Renal pelvis (tissue), 1 donor: ENCODE measurements at regions not wholly inside any gene's neighbourhood (a gene's known extent, or its start where the extent isn't known, plus 50 kb on each side); places are given as distances from the start of the nearest gene placed in this dataset.
"Not testable (repeated sequence)": the region's sequence is repeated elsewhere in the genome, so short reads cannot be mapped to it uniquely, and the experiment has no call there.

Experiments
- DNase-seq: peaks from one replicate; pipeline ENCODE4 v3.0.0-alpha.2; 2013

DNA sequence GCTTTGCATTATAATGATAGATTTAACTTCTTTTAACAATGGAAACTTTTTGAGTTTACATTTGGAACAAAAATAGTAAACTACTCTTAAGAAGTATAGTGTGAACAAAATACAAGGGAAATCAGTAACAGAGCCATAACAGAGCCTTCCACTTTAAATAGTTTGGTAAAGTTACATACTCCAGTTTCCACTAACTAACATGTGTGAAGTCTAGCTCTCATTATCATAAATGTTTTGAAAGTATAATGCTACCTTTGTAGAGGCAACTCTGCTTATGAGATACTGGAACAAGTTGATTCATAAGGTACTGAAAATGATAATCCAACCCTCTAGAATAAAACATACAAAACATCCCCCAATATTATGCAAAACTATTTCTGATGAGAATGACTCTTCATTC, 1155.1 kb upstream of the ADGRL2 start:
- DNase-seq = no peak

- no peak for DNase-seq
Observed at GRCh38 chr1:80640978-80641377, 1159.8 kb upstream of the ADGRL2 start.

GRCh38 chr1:80639777-80640533, 1160.8 kb upstream of the ADGRL2 start:
- no peak for DNase-seq

DNA sequence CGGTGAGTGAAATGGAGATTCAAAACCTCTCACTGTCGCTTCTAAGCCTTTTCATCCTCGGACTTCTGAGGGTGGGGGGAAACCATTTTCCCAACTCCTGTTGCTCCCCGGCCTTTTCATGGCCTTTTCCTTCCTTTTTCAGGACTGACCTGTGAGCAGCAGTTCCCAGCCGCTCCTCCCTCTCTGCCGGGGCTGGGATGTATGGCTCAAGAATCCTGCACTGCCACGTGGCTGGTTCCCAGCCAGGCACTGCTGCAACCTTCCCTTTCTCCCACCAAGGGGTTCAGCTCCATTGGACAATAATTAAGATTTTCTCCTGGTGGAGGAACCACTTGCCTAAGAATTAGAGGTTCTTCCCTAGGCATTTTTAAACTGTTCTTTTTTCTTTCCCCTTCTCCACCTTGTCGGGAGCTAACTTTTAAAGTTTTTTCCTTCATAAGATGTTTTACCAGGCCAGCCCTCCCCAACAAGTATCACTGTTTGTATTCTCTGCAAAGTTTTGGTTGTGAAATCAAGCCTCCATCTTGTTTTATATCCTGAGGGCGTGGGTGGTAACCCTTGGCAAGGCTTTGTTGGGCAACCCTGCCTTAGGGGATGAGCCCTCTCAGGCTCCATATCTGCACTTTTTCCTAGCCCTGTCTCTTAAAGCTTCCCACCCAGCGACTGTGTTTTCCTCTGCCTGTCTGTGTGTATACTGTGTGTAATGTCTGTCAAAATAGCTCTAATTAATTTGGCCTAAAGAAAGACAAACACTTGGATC, 1166.6 kb upstream of the ADGRL2 start:
- no peak for DNase-seq

- DNase-seq = no peak
Observed at GRCh38 chr1:80632284-80632683, 1168.5 kb upstream of the ADGRL2 start.

DNA sequence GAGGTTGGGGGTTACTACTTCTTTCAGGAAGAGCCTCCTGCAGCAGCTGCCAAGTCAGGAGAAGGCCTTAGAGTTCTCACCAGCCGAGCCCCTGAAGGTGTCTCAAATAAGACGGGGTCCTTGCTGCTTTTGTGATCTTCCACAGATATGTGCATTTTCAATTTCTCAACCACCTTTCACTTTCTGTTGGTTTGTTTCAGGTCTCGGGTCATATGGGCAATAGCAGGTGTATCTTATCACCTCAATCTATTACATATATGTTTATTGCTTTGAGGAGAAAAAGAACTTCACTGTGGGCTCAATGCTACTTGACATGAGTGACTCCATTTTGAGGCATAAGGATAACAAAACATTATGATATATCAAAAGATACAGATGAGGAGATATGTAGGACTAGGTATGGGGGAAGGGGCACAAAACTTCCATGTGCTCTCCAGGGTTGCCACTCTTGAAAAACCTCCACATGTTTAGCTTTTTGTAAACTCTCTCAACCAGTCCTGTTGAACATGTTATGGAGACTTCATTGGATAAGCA, 1171.4 kb upstream of the ADGRL2 start:
- no peak for DNase-seq

GRCh38 chr1:80624682-80625081, 1176.1 kb upstream of the ADGRL2 start:
- DNase-seq = no peak

GRCh38 chr1:80607064-80607463, 1193.7 kb upstream of the ADGRL2 start:
- DNase-seq = no peak

- no peak for DNase-seq
Observed at GRCh38 chr1:80594013-80594412, 1206.7 kb upstream of the ADGRL2 start.

- no peak for DNase-seq
Observed at GRCh38 chr1:80593197-80593596, 1207.5 kb upstream of the ADGRL2 start.

DNA sequence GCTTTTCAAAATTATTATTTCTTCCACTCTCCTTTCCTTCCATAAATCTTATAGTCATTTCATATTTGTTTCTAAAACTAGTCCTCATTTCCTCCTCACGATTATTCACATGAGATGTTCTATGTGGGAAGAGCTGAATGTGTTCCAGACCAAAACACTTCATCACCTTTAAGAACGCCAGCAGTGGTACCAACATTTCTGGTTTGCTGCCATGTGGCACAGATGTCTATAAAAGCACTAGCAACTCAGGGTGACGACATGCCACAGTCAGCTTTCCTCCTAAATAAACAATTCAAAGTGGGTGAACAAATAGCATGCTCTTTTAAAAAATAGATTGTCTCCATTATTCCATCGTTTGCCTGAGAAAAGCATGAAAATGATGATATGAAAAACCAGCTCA, 1217.8 kb upstream of the ADGRL2 start:
- no peak for DNase-seq

- no peak for DNase-seq
Observed at GRCh38 chr1:80579055-80579454, 1221.7 kb upstream of the ADGRL2 start.

DNA sequence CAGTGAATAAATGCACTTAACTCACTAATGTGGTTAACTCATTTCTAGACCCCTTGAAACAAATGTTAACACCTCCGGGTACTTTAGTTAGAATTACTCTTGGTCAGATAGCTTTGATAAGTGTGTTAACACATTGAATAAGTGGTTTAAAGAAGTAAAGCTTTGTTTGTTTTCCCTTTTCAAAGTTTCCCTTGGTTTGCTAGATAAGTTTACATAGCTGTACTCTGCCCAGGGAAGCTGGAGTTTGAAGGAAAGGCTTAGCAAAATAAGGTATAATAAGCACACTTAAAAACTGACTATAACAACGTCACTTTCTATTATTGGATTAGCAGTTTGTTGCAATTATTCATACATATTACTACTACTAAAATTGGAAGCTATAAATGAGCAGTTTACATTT, 1233.9 kb upstream of the ADGRL2 start:
- DNase-seq = no peak

DNA sequence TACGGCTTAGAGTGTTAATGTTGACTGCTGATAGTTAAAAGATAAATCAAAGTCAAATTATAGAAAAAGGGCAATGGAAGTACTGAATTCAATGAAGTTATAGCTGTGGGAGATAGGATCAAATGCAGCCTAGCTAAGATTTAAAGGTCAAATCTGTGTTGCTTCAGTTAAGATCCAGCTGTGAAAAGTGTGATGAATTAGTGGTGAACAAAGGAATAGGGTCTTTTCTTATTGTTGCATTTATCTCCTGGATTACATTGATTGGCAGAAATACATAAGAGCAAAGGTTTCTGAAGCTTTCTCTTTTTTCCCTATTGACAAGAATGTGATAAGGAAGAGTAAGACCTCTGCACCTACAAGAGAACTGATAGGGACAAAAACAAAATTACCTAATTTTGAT, 1234.6 kb upstream of the ADGRL2 start:
- no peak for DNase-seq

- peak; percentile 33 for DNase-seq
Observed at GRCh38 chr1:80565406-80565805, 1235.3 kb upstream of the ADGRL2 start.

- no peak for DNase-seq
Observed at GRCh38 chr1:80542231-80542630, 1258.5 kb upstream of the ADGRL2 start.

- no peak for DNase-seq
Observed at GRCh38 chr1:80540596-80540995, 1260.1 kb upstream of the ADGRL2 start.

DNA sequence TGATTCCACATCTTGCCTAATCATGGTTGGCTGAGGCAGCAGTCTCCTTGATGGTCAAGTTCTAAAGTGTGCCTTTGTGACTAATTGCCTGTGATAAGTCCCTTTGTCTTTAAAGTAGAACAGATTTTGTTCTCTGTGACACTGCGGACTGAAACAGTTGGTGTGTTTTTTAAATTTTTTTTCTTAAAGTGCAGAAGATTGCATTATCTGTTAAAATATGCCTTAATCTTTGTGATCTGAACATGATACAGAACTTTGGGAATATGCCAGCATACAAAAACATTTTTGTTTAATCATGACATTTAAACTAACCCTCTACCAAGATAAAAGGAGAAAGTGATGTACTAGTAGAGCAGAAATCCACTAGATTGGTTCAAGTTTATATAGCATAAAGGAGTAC, 1260.6 kb upstream of the ADGRL2 start:
- no peak for DNase-seq

- DNase-seq = not testable (repeated sequence)
Observed at GRCh38 chr1:80539298-80539697, 1261.4 kb upstream of the ADGRL2 start.

- no peak for DNase-seq
Observed at GRCh38 chr1:80536461-80536860, 1264.3 kb upstream of the ADGRL2 start.

DNA sequence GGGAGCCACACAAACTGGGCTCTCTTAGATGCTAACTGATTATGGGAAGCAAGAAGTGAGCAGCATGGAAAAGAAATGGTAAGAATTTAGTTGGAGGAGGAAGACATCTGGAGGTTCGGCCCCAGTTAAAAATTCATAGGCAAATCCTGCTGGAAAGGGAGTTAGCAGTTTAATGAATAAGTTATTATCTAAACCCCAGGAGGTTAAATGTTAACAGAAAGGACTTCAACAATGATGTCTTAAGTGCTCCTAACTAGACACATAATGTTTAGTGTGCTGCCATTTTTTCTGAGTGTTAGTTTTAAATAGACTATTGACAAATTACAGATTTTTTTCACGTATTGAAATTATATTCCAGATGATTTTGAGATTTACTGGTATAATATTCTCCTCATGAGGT, 1265.3 kb upstream of the ADGRL2 start:
- DNase-seq = peak; percentile 23

DNA sequence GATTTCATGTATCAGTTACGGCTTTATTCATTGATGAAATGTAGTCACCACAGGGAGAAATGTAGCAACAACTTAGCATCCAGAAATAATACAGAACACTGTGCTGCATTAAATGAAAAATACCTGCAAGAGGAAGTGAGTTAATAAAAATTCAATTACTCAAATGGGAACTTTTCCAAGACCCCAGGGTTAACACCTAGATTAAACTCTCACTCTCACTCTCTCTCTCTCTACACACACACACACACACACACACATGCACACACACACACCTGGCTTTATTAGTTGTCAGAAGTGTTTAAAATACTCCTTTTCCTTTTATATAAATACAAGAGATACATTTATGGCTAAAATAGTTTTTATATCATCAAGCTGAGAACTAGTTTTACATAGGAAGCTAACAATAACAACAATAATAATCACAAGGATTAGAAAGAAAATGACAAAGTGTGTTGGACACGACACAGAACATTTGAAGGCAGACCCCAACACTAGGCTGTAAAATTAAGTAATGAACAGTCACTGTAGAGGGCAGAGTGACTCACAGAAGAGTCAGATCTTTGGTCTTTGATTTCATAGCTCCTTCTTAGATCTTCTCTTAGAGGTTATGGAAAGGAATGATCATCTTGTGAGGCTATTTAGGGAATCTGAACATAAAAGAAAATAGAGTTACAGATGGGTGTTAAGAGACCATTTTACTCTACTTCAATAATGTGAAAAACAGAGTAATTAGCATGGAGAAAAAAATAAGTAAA, 1266.0 kb upstream of the ADGRL2 start:
- peak; percentile 28 for DNase-seq
